Activated naive CD8-positive, alpha-beta T cell (primary cell): ENCODE measurements at regions not wholly inside any gene's neighbourhood (a gene's known extent, or its start where the extent isn't known, plus 50 kb on each side); places are given as distances from the start of the nearest gene placed in this dataset.

ENCODE experiments used
- H3K27ac Mint-ChIP-seq: one replicate; pipeline ENCODE4 v1.8.0; 2021; ENCODE audit warnings: mixed read lengths
- H3K27me3 Mint-ChIP-seq: one replicate; pipeline ENCODE4 v1.8.0; 2021; ENCODE audit warnings: mixed read lengths
- H3K36me3 Mint-ChIP-seq: one replicate; pipeline ENCODE4 v1.8.0; 2021; ENCODE audit warnings: mixed read lengths
- H3K4me1 Mint-ChIP-seq: one replicate; pipeline ENCODE4 v1.8.0; 2021; ENCODE audit warnings: low read depth, mixed read lengths
- H3K4me3 Mint-ChIP-seq: one replicate; pipeline ENCODE4 v1.8.0; 2021; ENCODE audit warnings: mild to moderate bottlenecking, mixed read lengths
- H3K9me3 Mint-ChIP-seq: one replicate; pipeline ENCODE4 v1.8.0; 2021; ENCODE audit warnings: low read depth, mixed read lengths

GRCh38 chr12:87784350-87784749 is 244.9 kb downstream of the C12orf50 start:
- Mint-ChIP-seq H3K4me1 (no peaks in the 10 kb centered on the region), H3K9me3 (no peaks in the 10 kb centered on the region), H3K36me3 (no peaks in the 10 kb centered on the region), H3K4me3 (no peak overlapping the region), H3K27me3 (no peaks in the 10 kb centered on the region), H3K27ac (no peak overlapping the region)

- Mint-ChIP-seq H3K36me3 (no peaks in the 10 kb centered on the region), H3K27ac (no peak overlapping the region), H3K4me1 (no peaks in the 10 kb centered on the region), H3K9me3 (no peaks in the 10 kb centered on the region), H3K27me3 (no peaks in the 10 kb centered on the region), H3K4me3 (no peak overlapping the region)
Observed at GRCh38 chr12:87783467-87783866, 245.7 kb downstream of the C12orf50 start.

- Mint-ChIP-seq H3K36me3 (no peaks in the 10 kb centered on the region), H3K4me1 (no peaks in the 10 kb centered on the region), H3K27ac (no peak overlapping the region), H3K9me3 (no peaks in the 10 kb centered on the region), H3K27me3 (no peaks in the 10 kb centered on the region), H3K4me3 (no peak overlapping the region)
Observed at GRCh38 chr12:87782838-87783237, 246.4 kb downstream of the C12orf50 start.

GRCh38 chr12:87779858-87780498 is 249.2 kb downstream of the C12orf50 start:
- no peaks in the 10 kb centered on the region for H3K4me1 Mint-ChIP-seq
- H3K9me3 Mint-ChIP-seq: no peaks in the 10 kb centered on the region
- no peak overlapping the region for H3K4me3 Mint-ChIP-seq
- no peaks in the 10 kb centered on the region for H3K36me3 Mint-ChIP-seq
- H3K27ac Mint-ChIP-seq: no peak overlapping the region
- H3K27me3 Mint-ChIP-seq: no peaks in the 10 kb centered on the region

- Mint-ChIP-seq H3K27me3 (no peaks in the 10 kb centered on the region), H3K4me3 (no peak overlapping the region), H3K4me1 (no peaks in the 10 kb centered on the region), H3K36me3 (no peaks in the 10 kb centered on the region), H3K9me3 (peaks cover 4% of the 10 kb centered on the region), H3K27ac (no peak overlapping the region)
Observed at GRCh38 chr12:87779016-87779415, 250.2 kb downstream of the C12orf50 start.

GRCh38 chr12:87778065-87778464 is 251.1 kb downstream of the C12orf50 start:
- H3K27ac Mint-ChIP-seq: no peak overlapping the region
- no peaks in the 10 kb centered on the region for H3K36me3 Mint-ChIP-seq
- H3K9me3 Mint-ChIP-seq: peaks cover 4% of the 10 kb centered on the region
- no peaks in the 10 kb centered on the region for H3K4me1 Mint-ChIP-seq
- H3K27me3 Mint-ChIP-seq: no peaks in the 10 kb centered on the region
- no peak overlapping the region for H3K4me3 Mint-ChIP-seq

- H3K9me3 Mint-ChIP-seq: peaks cover 4% of the 10 kb centered on the region
- no peak overlapping the region for H3K27ac Mint-ChIP-seq
- H3K27me3 Mint-ChIP-seq: no peaks in the 10 kb centered on the region
- no peak overlapping the region for H3K4me3 Mint-ChIP-seq
- no peaks in the 10 kb centered on the region for H3K36me3 Mint-ChIP-seq
- no peaks in the 10 kb centered on the region for H3K4me1 Mint-ChIP-seq
Observed at GRCh38 chr12:87775784-87776183, 253.4 kb downstream of the C12orf50 start.

GRCh38 chr12:87775051-87775450 is 254.2 kb downstream of the C12orf50 start:
- no peaks in the 10 kb centered on the region for H3K36me3 Mint-ChIP-seq
- peaks cover 4% of the 10 kb centered on the region for H3K9me3 Mint-ChIP-seq
- no peaks in the 10 kb centered on the region for H3K27me3 Mint-ChIP-seq
- no peak overlapping the region for H3K4me3 Mint-ChIP-seq
- H3K4me1 Mint-ChIP-seq: no peaks in the 10 kb centered on the region
- H3K27ac Mint-ChIP-seq: no peak overlapping the region

- Mint-ChIP-seq H3K36me3 (no peaks in the 10 kb centered on the region), H3K4me3 (no peak overlapping the region), H3K27ac (no peak overlapping the region), H3K4me1 (no peaks in the 10 kb centered on the region), H3K27me3 (no peaks in the 10 kb centered on the region), H3K9me3 (peaks cover 4% of the 10 kb centered on the region)
Observed at GRCh38 chr12:87772401-87772800, 256.8 kb downstream of the C12orf50 start.

GRCh38 chr12:87768501-87769287 is 260.5 kb downstream of the C12orf50 start:
- Mint-ChIP-seq H3K27ac (no peak overlapping the region), H3K36me3 (no peaks in the 10 kb centered on the region), H3K4me1 (no peaks in the 10 kb centered on the region), H3K27me3 (no peaks in the 10 kb centered on the region), H3K9me3 (no peaks in the 10 kb centered on the region), H3K4me3 (no peak overlapping the region)

GRCh38 chr12:87766044-87766443 is 263.2 kb downstream of the C12orf50 start:
- H3K4me3 Mint-ChIP-seq: no peak overlapping the region
- H3K4me1 Mint-ChIP-seq: no peaks in the 10 kb centered on the region
- H3K36me3 Mint-ChIP-seq: no peaks in the 10 kb centered on the region
- peaks cover 6% of the 10 kb centered on the region for H3K9me3 Mint-ChIP-seq
- H3K27me3 Mint-ChIP-seq: no peaks in the 10 kb centered on the region
- no peak overlapping the region for H3K27ac Mint-ChIP-seq

GRCh38 chr12:87760943-87761342 is 268.3 kb downstream of the C12orf50 start:
- Mint-ChIP-seq H3K9me3 (peaks cover 8% of the 10 kb centered on the region), H3K27ac (no peak overlapping the region), H3K36me3 (no peaks in the 10 kb centered on the region), H3K4me3 (no peak overlapping the region), H3K4me1 (no peaks in the 10 kb centered on the region), H3K27me3 (no peaks in the 10 kb centered on the region)

- no peak overlapping the region for H3K27ac Mint-ChIP-seq
Observed at GRCh38 chr12:87758271-87758670, 270.9 kb downstream of the C12orf50 start.

GRCh38 chr12:87756721-87757120 is 272.5 kb downstream of the C12orf50 start:
- peaks cover 8% of the 10 kb centered on the region for H3K9me3 Mint-ChIP-seq
- H3K27ac Mint-ChIP-seq: no peak overlapping the region

More at GRCh38 chr12:87758271-87758670, 270.9 kb downstream of the C12orf50 start:
- no peaks in the 10 kb centered on the region for H3K4me1 Mint-ChIP-seq
- no peaks in the 10 kb centered on the region for H3K36me3 Mint-ChIP-seq
- peaks cover 12% of the 10 kb centered on the region for H3K9me3 Mint-ChIP-seq
- H3K27me3 Mint-ChIP-seq: no peaks in the 10 kb centered on the region
- H3K4me3 Mint-ChIP-seq: no peak overlapping the region

GRCh38 chr12:87756111-87756510 is 273.1 kb downstream of the C12orf50 start:
- H3K27me3 Mint-ChIP-seq: no peaks in the 10 kb centered on the region
- no peaks in the 10 kb centered on the region for H3K36me3 Mint-ChIP-seq
- H3K9me3 Mint-ChIP-seq: peaks cover 7% of the 10 kb centered on the region
- H3K4me3 Mint-ChIP-seq: no peak overlapping the region
- H3K27ac Mint-ChIP-seq: no peak overlapping the region
- H3K4me1 Mint-ChIP-seq: no peaks in the 10 kb centered on the region

More at GRCh38 chr12:87756721-87757120, 272.5 kb downstream of the C12orf50 start:
- H3K4me3 Mint-ChIP-seq: no peak overlapping the region
- no peaks in the 10 kb centered on the region for H3K36me3 Mint-ChIP-seq
- no peaks in the 10 kb centered on the region for H3K27me3 Mint-ChIP-seq
- H3K4me1 Mint-ChIP-seq: no peaks in the 10 kb centered on the region
